Activated CD4-positive, alpha-beta T cell treated with anti-CD3 and anti-CD28 coated beads for 24 hours (primary cell): ENCODE measurements at regions not wholly inside any gene's neighbourhood (a gene's known extent, or its start where the extent isn't known, plus 50 kb on each side); places are given as distances from the start of the nearest gene placed in this dataset.
"Not testable (repeated sequence)": the region's sequence is repeated elsewhere in the genome, so short reads cannot be mapped to it uniquely, and the experiment has no call there.

ENCODE experiments used
- DNase-seq, 2 donors: peaks; one replicate each; pipeline ENCODE4 v3.0.0-alpha.2; 2020; ENCODE audit warnings: low read depth in 2 of 2

DNA sequence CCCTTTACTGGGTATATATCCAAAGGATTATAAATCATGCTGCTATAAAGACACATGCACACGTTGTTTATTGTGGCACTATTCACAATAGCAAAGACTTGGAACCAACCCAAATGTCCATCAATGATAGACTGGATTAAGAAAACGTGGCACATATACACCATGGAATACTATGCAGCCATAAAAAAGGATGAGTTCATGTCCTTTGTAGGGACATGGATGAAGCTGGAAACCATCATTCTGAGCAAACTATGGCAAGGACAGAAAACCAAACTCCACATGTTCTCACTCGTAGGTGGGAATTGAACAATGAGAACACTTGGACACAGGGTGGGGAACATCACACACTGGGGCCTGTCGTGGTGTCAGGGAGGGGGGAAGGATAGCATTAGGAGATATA lies 59.2 kb downstream of the CXorf49B start:
- DNase-seq, result not testable (repeated sequence)

DNA sequence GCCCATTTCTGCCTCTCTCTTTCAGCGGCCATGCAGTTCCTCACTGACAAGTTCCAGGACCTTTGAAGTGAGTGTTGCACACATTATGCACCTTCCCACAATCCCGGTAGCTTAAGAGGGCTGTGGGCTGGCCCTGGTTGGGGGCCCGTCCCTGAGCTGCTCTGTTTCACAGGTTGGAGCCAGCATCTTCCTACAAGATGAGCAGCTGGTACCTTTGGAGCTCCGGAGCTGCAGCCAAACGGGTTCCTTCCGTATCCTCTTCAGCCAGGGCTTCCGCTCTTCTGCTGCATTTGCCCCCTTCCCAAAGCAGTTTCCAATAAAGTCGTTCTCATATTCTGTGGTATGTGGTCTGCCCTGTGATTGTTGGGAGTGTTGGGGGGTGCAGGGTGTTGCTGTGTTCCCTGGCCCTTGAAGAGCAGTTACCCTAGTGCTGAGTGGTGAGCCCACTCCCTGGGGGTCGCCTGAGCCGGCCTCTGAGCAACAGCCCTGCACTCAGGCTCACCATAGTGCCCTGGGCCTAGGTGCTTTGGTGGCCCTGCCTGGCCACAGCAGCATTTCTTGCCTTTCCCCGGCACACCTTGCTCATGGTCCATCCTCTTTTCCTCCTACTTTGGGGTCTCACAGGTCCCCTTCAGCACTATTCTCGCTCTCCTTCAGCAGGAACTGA lies 60.4 kb downstream of the CXorf49B start:
- no peak for DNase-seq

DNA sequence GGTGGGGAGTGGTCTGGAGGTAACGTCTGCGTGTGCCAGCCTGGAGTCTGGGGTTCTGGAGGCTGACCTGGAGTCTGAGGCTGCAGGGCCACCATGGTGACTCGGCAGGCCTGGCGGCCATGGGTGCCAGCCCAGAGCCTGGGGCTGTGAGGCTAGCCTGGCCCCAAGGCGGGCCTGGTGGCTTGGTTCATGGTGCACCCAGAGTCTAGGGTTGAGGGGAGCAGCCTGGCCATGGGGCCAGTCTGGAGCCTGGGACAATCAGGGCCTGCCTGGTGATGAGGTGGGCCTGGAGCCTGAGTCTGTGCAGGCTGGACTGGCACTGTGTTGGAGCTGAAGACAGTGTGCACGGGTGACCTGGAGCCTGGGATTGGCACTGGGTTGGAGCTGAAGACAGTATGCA lies 64.9 kb downstream of the CXorf49B start:
- no peak for DNase-seq

DNA sequence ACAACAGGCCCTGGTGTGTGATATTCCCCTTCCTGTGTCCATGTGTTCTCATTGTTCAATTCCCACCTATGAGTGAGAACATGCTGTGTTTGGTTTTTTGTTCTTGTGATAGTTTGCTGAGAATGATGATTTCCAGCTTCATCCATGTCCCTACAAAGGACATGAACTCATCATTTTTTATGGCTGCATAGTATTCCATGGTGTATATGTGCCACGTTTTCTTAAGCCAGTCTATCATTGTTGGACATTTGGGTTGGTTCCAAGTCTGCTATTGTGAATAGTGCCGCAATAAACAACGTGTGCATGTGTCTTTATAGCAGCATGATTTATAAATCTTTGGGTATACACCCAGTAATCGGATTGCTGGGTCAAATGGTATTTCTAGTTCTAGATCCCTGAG lies 72.6 kb upstream of the NHSL2 start:
- DNase-seq, result not testable (repeated sequence)

DNA sequence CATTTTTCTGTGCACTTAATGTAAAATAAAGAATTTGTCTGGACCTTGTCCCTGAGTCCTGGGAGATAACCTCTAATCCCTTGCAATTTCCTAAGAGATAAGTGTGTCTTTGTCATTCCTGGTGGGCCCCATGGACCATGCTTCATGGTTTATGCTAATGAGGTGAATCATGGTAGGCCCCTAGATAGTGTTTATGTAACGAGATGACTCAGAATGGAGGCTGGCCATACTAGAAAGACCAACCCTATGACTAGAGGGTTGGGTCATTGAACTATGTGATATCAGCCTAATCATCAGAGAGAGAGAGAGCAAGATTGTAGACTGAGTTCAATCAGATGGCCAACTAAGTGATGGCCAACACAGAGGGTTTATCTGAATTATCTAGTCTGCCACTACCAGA lies 64.2 kb upstream of the NHSL2 start:
- no peak for DNase-seq

DNA sequence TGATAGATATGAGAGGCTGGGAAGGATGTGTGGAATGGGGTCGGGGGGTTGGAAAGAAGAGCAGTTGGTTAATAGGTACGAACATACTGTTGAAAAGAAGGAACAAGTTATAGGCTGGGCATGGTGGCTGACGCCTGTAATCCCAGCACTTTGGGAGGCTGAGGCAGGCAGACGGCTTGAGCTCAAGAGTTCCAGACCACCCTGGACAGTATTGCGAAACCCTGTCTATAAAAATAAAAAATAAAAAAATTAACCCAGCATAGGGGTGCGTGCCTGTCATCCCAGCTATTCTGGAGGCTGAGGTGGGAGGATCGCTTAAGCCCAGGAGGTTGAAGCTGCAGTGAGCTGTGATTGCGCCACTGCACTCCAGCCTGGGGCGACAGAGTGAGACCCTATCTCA lies 58.5 kb upstream of the NHSL2 start:
- DNase-seq, result no peak

DNA sequence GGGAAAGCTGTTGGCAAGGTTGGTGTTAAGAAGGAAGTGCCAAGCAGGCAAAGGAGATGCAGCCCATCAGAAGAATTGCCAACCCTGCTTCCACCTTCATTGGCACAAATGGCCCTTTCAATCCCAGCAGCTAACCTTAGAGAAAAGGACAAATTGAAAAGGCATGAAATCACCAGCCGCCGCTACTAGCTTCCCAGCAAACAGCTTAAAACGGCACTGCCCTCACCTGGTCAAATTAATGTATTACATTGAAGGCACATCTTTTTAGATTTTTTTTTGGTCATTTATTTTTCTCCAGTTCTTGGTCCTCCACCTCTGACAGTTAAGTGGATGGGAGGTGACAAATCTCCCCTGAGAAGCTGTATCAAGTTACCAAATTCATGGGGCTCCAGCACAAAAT lies 51.0 kb upstream of the NHSL2 start:
- peak in 1 of 2 donors; percentile 28 for DNase-seq
